Stimulated activated CD8-positive, alpha-beta memory T cell treated with anti-CD3 and anti-CD28 coated beads, Interleukin-7, amount 100 ng/mL, for 4 hours (primary cell): ENCODE measurements at regions not wholly inside any gene's neighbourhood (a gene's known extent, or its start where the extent isn't known, plus 50 kb on each side); places are given as distances from the start of the nearest gene placed in this dataset.
A peak's percentile ranks its signal among the peaks of the same experiment; 100 is the strongest.
"Not testable (repeated sequence)": the region's sequence is repeated elsewhere in the genome, so short reads cannot be mapped to it uniquely, and the experiment has no call there.

Experiments used
- DNase-seq, 2 donors: peaks; one replicate each; pipeline ENCODE4 v3.0.0-alpha.2; 2020; ENCODE audit warnings: low read depth in 2 of 2

GRCh38 chr12:46491548-46491947 is 119.0 kb upstream of the SLC38A2 start:
- DNase-seq = no peak

GRCh38 chr12:46490635-46491034 is 118.1 kb upstream of the SLC38A2 start:
- no peak for DNase-seq

- DNase-seq = no peak
Measured at GRCh38 chr12:46489951-46490388, 117.4 kb upstream of the SLC38A2 start.

GRCh38 chr12:46487567-46488131 is 115.1 kb upstream of the SLC38A2 start:
- no peak for DNase-seq

DNA sequence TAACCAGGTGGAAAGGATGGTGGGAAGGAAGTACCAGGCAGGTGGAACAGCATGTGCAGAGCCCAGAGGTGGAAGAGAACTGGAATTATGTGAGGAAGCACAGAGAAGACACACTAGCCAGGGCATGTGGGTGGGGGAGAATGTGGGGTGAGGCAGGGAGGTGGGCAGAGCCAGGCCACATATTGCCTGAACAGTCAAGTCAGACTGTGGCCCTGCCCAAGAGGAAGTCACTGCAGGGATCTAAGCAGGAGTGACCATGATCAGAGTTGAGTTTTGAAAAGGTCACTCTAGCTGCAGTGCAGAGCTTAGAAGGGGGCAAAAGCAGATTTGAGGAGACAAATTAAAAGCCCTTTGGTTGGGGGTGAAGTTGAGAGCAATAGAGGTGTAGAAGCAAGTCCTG is 114.0 kb upstream of the SLC38A2 start:
- no peak for DNase-seq

DNA sequence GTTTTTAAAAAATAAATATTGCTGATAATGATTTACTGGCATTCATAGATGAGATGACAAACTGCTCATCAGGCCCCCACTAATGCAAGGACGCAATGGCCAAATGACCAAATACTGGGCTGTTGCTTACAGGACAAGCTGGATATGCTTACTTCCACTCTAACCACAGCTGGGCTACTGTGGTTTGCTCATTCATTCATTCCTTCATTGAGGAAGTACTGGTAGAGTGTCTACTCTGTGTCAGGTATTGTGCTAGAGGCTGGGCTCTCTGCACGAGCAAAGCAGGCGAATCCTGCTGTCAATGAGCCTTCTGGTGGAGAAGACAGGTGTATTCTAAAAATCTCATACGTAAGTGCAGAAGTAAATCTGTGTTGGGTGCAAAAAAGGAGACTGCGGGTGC is 113.3 kb upstream of the SLC38A2 start:
- DNase-seq = no peak

- no peak for DNase-seq
Measured at GRCh38 chr12:46484396-46485061, 112.0 kb upstream of the SLC38A2 start.

- no peak for DNase-seq
Measured at GRCh38 chr12:46483572-46484395, 111.2 kb upstream of the SLC38A2 start.

DNA sequence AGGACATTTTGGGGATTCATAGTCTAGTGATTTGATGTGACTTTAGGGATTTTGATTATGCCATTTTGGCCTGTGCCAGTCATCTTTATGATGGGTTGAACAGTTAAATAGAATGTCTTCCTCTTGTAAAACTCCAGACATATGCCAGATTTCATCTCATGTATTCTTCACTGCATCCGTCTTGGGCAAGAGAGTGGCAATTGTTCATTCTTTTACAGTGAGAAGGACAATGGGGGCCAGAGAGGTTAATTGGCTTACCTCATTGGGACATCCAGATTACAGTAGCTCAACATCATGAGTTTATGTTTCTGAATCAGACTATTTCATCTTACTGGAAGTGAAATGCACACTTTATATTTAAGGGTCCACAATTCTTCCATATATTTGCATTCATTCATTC is 108.2 kb upstream of the SLC38A2 start:
- no peak for DNase-seq

DNA sequence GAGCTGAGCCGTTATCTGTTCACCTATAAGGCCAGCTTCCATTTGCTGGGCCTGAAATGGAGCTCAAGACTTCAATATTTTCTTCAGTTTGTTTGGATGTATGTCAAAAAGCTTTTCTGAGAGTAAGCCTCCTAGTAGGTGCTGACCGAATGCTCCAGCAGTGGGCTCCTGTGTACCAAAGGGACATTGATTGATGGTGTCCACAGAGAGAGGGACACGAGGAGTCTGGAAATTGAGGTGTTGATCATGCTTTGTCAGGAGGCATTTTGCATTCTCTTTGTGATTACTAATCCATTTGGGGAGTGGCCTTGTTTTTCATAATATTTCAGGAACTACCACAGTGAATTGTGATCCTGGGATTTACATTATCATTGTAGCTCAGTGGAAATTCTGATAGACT is 107.7 kb upstream of the SLC38A2 start:
- DNase-seq = no peak

- DNase-seq = no peak
Measured at GRCh38 chr12:46478123-46478522, 105.5 kb upstream of the SLC38A2 start.

GRCh38 chr12:46477541-46477940 is 105.0 kb upstream of the SLC38A2 start:
- DNase-seq = no peak

DNA sequence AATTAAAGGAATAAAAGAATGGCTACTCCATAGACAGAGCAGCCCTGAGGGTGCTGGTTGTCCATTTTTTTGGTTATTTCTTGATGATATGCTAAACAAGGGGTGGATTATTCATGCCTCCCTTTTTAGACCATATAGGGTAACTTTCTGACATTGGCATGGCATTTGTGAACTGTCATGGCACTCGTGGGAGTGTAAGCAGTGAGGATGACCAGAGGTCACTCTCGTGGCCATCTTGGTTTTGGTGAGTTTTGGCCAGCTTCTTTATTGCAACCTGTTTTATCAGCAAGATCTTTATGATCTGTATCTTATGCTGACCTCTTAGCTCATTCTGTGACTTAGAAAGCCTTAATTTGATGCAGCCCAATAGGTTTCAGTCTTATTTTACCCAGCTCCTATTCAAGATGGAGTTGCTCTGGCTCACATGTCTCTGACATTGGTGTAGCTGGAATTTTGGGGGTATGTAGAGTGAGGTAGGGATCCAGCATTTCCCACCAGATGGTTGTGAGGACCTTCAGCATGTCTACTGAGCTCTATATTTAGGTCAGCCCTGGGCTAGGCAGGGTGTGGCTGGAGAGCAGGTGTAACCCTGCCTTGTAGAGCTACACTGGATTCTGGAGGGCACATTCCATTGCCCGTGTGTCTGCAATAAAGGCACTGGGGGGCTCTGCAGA is 103.5 kb upstream of the SLC38A2 start:
- DNase-seq = no peak

DNA sequence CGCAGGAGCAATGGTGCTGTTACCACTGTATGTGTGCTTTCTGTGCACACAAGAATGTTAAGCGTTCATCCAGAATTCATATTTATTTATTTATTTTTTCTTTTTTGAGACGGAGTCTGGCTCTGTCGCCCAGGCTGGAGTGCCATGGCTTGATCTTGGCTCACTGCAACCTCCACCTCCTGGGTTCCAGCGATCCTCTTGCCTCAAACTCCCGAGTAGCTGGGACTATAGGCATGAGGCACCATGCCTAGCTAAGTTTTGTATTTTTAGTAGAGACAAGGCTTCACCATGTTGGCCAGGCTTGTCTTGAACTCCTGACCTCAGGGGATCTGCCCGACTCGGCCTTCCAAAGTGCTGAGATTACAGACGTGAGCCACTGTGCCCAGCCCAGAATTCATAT is 101.8 kb upstream of the SLC38A2 start:
- not testable (repeated sequence) for DNase-seq

DNA sequence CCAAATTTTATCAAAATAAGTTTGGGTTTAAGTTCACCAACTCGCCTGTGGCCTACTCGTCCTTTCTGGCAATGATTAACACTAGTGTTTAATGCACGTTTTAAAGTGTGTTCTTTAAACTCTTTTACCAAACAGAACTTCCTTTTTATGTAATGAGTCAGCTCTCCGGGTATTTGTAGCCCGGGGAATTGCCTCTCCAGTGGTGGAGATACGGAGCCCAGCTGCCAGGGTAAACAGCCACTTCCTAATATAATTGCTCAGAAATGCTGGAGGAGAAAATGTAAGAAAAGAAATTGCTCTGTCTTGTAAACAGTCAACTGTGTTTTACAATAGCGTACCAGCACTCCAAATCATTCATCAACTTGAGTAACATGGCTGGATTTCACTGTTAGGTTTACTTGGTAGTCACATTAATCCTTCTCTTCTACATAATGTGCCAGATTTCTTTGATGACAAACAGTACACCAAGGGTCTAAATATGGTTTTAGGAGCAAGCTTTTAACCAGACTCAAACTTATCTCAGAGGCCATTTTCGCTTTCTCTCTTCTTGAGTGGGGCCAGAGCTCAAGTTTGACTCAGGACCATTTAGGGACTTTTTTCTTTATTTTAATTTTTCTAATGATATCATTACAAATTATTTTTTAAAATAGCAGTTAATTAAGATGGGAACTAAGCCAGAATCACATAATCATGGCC is 101.2 kb upstream of the SLC38A2 start:
- DNase-seq = no peak

DNA sequence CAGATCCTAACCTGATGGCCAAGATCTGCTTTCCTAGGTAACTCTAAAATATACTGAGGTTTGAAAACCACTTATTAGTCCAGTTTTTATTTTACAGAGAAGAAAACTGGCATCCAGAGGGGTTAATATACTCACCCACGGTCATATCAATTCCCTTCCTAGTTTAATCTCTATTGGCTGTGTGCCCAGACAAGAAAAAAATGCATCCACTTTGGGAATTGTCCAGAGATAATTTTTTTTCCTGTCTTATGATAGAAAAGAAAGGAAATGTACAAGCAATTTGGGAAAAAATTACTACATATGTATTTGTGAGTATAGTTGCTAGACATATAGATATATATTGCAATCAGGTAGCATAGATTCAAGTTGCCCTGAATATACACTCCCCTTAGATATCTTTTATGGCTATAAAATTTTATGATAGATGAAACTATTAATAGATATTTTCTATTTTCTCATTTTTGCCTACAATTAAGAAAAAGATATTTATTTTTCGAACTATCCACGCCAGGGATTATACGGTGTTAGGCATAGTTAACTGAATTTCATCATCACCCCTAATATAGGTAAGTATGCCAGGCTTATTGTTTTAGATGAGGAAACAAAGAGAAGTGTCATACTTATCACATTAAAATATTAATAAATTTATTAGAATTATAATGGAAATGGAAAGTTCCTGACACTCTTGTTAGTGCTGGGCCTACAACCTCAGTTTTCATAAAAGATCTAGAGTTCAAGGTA is 100.5 kb upstream of the SLC38A2 start:
- DNase-seq = no peak

- DNase-seq = no peak
Measured at GRCh38 chr12:46472144-46472705, 99.7 kb upstream of the SLC38A2 start.

- DNase-seq = no peak
Measured at GRCh38 chr12:46471404-46471803, 98.8 kb upstream of the SLC38A2 start.

- DNase-seq = no peak
Measured at GRCh38 chr12:46470975-46471374, 98.4 kb upstream of the SLC38A2 start.

DNA sequence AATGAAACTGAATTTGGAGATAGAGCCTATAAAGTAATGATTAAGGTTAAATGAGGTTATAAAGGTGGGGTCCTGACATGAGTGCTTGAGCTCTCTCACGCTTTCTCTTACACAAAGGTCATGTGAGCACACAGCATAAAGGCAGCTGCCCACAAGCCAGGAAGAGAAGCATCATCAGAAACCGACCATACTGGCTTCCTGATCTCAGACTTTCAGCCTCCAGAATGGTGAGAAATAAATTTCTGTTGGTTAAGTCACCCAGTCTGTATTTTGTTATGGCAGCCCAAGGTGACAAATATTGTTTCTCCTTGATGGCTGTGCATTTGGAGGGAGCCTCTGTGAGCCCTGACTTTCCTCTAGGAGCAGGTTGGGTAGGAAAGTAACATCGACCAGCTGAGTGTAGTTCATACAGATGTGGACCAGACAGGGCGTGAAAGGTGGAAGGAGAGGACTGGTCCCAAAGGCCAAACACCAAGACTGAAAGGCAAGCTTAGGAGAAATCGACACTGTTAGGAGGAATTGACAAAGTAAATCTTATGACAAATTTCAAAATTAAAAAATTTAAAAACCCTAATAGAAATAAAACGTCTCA is 97.6 kb upstream of the SLC38A2 start:
- peak in 1 of 2 donors; percentile 28 for DNase-seq
